Ishikawa (cell line): ENCODE measurements at regions not wholly inside any gene's neighbourhood (a gene's known extent, or its start where the extent isn't known, plus 50 kb on each side); places are given as distances from the start of the nearest gene placed in this dataset.

Experiments used
- CEBPB ChIP-seq: IDR thresholded peaks from 2 replicates; pipeline ENCODE4 v1.6.1; 2012
- EP300 ChIP-seq: IDR thresholded peaks from 2 replicates; pipeline ENCODE4 v1.6.1; 2012; ENCODE audit warnings: borderline replicate concordance
- TAF1 ChIP-seq: IDR thresholded peaks from 2 replicates; pipeline ENCODE4 v1.6.1; 2012; ENCODE audit warnings: low read depth, mild to moderate bottlenecking
- USF1 ChIP-seq: IDR thresholded peaks from 2 replicates; pipeline ENCODE4 v1.6.1; 2012

- TF ChIP-seq TAF1 (no peak), USF1 (no peak), CEBPB (no peak), EP300 (no peak)
Measured at GRCh38 chr4:133402616-133403015, 253.5 kb downstream of the PCDH10 start.
